ENCODE measurements at regions not wholly inside any gene's neighbourhood (a gene's known extent, or its start where the extent isn't known, plus 50 kb on each side); places are given as distances from the start of the nearest gene placed in this dataset.

- no peak overlapping the region for H3K27ac ChIP-seq
- TF ChIP-seq CTCF (IDR thresholded peaks at IDR 0.05) (no peak), ZFX (IDR thresholded peaks at IDR 0.05; ENCODE audit: borderline replicate concordance) (no peak)
These were observed 449.2 kb downstream of the GRXCR1 start for GRCh38 chr4:43341741-43342140.

DNA sequence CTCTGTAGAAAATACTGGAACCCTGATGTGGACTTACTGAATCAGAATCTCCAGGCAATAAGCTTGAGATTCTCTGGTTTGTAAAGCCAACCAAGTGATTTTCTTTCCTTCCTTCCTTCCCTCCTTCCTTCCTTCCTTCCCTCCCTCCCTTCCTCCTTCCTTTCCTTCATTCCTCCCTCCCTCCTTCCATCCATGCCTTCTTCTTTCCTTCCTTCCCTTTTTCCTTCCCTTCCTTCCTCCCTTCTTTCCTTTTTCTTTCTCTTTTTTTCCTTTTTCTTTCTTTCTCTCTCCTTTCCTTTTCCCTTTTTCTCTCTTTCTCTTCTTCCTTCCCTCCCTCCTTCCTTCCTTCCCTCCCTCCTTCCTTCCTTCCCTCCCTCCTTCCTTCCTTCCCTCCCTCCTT is 450.8 kb downstream of the GRXCR1 start:
- no peak overlapping the region for H3K27ac ChIP-seq
- TF ChIP-seq CTCF (IDR thresholded peaks at IDR 0.05): no peak
- no peak for TF ChIP-seq ZFX (IDR thresholded peaks at IDR 0.05; ENCODE audit: borderline replicate concordance)

GRCh38 chr4:43345323-43345925 is 452.9 kb downstream of the GRXCR1 start:
- TF ChIP-seq ZFX (IDR thresholded peaks at IDR 0.05; ENCODE audit: borderline replicate concordance) (no peak), CTCF (IDR thresholded peaks at IDR 0.05) (no peak)
- H3K27ac ChIP-seq: no peak overlapping the region

- TF ChIP-seq ZFX (IDR thresholded peaks at IDR 0.05; ENCODE audit: borderline replicate concordance): no peak
- TF ChIP-seq CTCF (IDR thresholded peaks at IDR 0.05): no peak
- no peak overlapping the region for H3K27ac ChIP-seq
These were observed 456.1 kb downstream of the GRXCR1 start for GRCh38 chr4:43348591-43348990.

DNA sequence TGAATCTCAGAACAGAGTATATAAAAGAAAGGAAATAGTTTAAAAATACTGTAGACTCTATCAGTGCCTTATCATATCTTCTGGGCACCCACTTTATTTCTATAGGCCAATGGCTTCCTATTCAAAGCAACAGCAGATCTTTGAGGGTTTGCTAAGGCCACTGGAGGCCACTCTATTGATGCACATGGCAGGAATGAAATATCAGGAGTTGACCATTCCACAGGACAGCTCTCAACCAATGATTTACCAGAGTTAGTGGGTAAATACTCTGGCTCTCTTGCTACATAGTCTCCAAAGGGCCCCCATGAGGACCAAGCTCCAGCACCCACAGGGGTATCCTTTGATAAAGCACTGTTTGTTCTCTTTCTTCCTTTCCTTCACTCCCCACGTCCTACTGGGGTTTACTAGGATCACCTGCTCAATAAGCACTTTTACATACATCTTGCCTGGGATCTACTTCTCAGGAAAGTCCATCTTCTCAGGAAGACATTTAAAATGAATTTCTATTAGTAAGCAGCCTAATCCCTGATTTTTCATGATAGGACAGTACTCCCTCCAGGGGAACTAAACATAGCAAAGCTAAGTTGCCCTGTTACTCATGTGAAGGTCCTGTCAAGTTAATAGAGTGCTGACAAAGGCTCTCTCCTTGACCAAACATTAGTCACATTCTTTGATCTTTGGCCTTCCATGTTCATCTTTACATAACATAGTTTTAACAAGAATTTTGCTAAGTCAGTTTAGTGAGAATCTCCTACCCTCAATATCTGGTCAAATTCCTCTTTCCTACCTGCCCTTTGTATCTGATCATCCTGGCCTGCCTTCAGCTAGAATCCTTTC is 459.7 kb downstream of the GRXCR1 start:
- TF ChIP-seq CTCF (IDR thresholded peaks at IDR 0.05) (no peak), ZFX (IDR thresholded peaks at IDR 0.05; ENCODE audit: borderline replicate concordance) (no peak)

GRCh38 chr4:43352859-43353258 is 460.3 kb downstream of the GRXCR1 start:
- TF ChIP-seq ZFX (IDR thresholded peaks at IDR 0.05; ENCODE audit: borderline replicate concordance) (no peak), CTCF (IDR thresholded peaks at IDR 0.05) (no peak)
- H3K27ac ChIP-seq: no peak overlapping the region

More for the DNA sequence above, 459.7 kb downstream of the GRXCR1 start:
- H3K27ac ChIP-seq: no peak overlapping the region

GRCh38 chr4:43353552-43353951 is 461.0 kb downstream of the GRXCR1 start:
- TF ChIP-seq ZFX (IDR thresholded peaks at IDR 0.05; ENCODE audit: borderline replicate concordance): no peak
- no peak for TF ChIP-seq CTCF (IDR thresholded peaks at IDR 0.05)
- H3K27ac ChIP-seq: no peak overlapping the region

Data from 22Rv1 (cell line).